Stimulated activated CD4-positive, alpha-beta T cell treated with anti-CD3 and anti-CD28 coated beads, Interleukin-2, amount 100 ng/mL, for 24 hours (primary cell): ENCODE measurements at regions not wholly inside any gene's neighbourhood (a gene's known extent, or its start where the extent isn't known, plus 50 kb on each side); places are given as distances from the start of the nearest gene placed in this dataset.

Experiments
- DNase-seq, 2 donors: peaks; one replicate each; pipeline ENCODE4 v3.0.0-alpha.2; 2020

- DNase-seq = no peak
Measured at GRCh38 chrX:39452401-39452800, 645.4 kb downstream of the BCOR start.

GRCh38 chrX:39453889-39454621, 643.7 kb downstream of the BCOR start:
- DNase-seq = no peak

DNA sequence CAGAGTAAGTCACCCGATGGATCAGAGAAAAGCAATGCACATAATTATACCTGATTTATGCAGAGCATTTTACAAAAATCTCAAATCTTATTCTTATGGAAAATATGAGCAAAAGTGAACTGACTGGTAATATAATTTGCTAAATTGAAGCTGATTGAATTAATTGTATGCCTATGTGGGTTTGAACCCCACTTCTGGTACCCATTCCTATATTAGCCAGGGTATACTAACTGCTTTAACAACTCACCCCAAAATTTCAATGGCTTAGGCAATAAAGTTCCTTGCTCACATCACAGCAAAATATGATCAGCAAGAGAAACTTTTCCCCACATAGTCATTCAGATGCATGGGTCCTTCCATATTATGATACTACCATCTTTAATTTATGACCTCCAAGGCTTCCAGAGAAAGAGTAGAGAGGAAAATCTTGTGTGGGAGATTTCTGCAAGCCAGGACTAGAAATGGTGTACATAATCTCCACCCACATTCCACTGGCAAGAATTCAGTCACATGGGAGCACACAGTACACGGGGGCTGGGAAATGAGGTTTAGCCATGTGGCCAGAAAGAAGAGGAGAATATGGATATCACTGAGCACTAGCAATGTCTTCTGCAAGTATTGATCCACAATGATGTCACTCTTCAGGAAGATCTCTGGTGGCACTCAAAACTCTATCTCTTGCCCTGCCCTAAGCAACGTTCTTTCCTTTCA, 640.7 kb downstream of the BCOR start:
- no peak for DNase-seq

- DNase-seq = no peak
Measured at GRCh38 chrX:39458779-39459178, 639.0 kb downstream of the BCOR start.

GRCh38 chrX:39459204-39459603, 638.6 kb downstream of the BCOR start:
- DNase-seq = no peak

GRCh38 chrX:39459952-39460351, 637.8 kb downstream of the BCOR start:
- DNase-seq = no peak

- DNase-seq = no peak
Measured at GRCh38 chrX:39460499-39460898, 637.3 kb downstream of the BCOR start.

- no peak for DNase-seq
Measured at GRCh38 chrX:39462835-39463234, 634.9 kb downstream of the BCOR start.

- DNase-seq = no peak
Measured at GRCh38 chrX:39464253-39464652, 633.5 kb downstream of the BCOR start.

- no peak for DNase-seq
Measured at GRCh38 chrX:39465467-39465866, 632.3 kb downstream of the BCOR start.

DNA sequence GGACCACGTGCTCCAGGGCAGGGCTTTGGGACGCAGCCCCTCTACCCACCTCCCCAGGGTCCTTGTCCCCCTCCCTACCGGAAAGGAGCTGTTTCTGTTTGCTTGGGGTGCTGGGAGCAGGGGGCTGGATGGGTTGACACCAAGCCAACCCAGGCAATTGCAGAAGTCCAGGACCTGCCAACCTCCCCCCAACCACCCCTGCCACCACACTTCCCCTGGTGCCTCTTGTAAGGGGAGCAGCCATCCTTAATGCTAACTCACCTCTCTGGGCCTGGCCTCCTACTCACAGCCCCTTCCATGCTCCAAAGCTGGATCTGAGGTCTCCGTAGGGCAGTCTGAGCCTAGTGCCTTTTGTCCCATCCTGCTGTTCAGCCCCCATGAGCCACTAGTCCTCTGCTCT, 631.9 kb downstream of the BCOR start:
- DNase-seq = no peak

DNA sequence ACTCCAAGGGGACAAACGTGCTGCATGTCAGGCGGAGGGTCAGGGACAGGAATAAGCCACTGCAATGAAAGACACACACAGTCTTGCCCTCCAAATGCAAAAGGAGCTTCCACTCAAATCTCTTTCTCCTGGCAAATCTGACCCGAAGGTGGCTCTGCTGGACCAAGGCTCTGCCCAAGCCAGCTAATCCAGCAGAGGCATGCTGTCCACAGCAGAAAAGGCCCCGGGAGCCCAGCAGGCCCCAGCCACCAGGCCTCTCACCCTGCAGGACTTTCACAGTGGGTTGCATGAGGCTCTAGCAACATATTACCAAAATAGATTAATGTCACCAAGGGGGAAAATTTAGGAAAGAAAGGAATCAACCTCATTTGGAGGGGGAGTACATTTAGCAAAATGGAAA, 628.6 kb downstream of the BCOR start:
- DNase-seq = no peak

- DNase-seq = no peak
Measured at GRCh38 chrX:39470588-39471407, 627.0 kb downstream of the BCOR start.

- DNase-seq = no peak
Measured at GRCh38 chrX:39472161-39472560, 625.6 kb downstream of the BCOR start.

GRCh38 chrX:39473812-39474211, 623.9 kb downstream of the BCOR start:
- no peak for DNase-seq

DNA sequence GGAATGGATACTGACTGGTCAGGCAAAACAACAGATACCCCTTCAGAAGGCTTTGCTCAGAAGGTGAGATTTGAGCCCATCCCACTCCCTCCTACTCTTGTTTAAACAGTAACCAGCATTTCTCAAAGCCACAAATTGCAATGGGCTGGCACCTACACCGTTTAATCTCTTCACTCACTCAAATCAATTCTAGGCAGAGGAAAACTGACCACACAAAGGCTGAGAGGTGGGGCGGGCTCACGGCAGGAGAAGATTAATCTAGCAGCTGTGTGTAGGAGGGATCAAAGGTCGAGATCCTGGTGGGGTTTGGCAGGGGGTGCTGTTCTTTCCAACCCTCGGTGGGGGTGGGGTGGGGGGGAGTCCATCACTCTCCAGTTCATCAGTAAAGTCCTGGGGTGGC, 622.4 kb downstream of the BCOR start:
- DNase-seq = no peak

DNA sequence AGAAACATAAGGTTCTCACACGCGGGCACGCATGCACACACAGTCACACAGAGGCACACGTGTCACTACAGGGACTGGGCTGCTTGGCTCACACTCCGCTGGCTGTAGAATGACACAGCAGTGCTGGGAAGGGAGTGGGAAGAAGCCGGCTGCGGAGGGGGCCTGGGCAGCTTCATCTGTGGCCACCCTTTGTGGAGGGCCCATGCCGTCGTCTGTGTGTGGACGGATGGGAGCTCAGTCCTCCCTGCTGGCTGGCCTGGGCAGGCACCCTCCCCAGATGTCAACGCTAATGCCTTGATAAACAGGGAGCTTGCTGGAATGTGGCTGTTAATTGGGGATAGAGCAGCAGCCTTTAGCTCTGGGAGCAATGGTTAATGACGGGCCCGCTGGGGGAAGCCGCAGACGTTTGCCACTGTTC, 621.1 kb downstream of the BCOR start:
- DNase-seq = no peak

DNA sequence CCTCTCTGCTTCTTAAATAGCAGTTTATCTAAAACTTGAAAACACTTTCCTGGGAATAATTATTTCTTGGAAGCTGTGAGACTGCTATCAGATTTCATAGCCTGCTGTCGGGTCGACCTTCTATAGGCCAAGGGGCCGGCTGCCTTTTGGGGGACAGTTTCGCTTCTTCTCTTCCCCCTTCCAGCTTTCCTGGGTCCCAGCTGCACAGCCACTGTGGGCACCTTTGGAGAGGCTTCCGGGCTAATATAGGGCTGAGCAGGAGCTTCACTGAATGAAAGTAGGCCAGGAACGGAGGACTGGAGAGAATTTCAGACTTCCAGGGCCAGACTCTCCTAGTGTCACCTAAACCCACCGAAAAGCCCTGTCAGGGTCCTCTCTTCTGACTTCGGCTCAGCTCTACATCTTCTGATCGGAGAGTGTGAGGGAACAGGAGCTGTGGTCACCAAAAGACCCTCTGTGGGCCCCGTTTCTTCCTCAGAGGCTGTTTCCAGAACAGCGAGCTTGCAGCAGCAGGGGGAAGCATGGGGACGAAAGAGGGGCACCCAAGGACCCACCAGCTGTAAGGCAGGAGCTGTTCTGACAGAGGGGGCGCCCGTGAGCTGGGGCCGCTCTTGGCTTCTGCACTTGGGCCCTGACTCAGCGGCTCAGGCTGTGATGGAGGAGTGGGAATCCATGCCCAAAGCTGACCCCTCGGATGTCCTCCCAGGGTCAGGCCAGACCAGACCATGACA, 620.6 kb downstream of the BCOR start:
- peak in 1 of 2 donors; percentile 14 for DNase-seq

- peak; percentile 6 to 17 for DNase-seq
Measured at GRCh38 chrX:39477762-39478120, 620.0 kb downstream of the BCOR start.

GRCh38 chrX:39479856-39480255, 617.9 kb downstream of the BCOR start:
- DNase-seq = no peak

DNA sequence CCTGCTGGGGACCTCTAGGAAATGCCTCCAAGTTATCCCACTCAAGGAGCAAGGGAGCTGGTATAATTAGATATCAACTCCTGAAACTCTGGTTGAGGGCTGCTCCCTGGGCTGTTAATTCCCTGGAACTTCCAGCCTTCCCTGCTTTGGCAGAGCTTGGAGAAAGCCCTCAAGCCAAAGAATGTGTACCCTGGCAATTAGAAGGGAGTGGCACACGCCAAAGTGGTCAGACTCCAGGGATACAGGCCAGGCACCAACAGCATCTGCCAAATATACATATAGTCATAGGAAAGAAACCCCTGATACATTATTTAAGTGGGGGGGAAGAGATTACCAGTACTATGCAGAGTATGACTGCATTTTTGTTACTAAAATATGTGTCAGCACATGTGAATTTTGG, 616.8 kb downstream of the BCOR start:
- DNase-seq = no peak

DNA sequence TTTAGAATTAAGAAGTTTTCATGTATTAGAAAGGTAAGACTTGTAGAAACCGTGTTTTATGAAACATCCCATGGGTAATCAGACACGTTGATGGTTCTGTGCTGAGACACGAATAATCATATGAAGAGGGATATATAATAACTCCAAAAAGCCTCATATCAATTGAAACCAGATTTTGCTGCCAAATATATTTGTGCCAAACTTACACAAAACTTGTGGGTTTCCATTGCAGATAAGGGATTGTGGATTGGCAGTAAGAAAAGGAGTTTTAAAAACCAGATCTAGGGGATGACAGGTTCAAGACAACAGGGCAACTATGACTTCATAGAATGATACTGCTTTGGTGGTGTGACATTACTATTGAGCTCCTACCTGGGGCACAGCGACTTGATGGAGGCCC, 616.1 kb downstream of the BCOR start:
- DNase-seq = no peak
